Caco-2 (cell line): ENCODE measurements at regions not wholly inside any gene's neighbourhood (a gene's known extent, or its start where the extent isn't known, plus 50 kb on each side); places are given as distances from the start of the nearest gene placed in this dataset.

Experiments used
- BruUV-seq: library from RNA; stranded (reverse); fragments of 400-500 nt; replicated peaks from 2 replicates; lab custom pipeline; 2021; lab: Mats Ljungman, UMichigan
- CTCF ChIA-PET: fragments of 300-600 bp; sonication (Branson Sonifier 250); formaldehyde crosslinking; loops from one replicate; lab custom pipeline; 2022; ENCODE audit warnings: antibody characterized with exemption; lab: Charles Lee
- POLR2A ChIA-PET: fragments of 300-600 bp; sonication (Branson Sonifier 250); formaldehyde crosslinking; loops from one replicate; lab custom pipeline; 2022; ENCODE audit warnings: antibody characterized with exemption; lab: Charles Lee
- DNase-seq, 2 experiments: peaks; one replicate each; pipeline versions ENCODE4 v3.0.0 to v3.0.0-alpha.2; 2020 to 2022
- H3K27me3 ChIP-seq: replicated peaks from 2 replicates; pipeline ENCODE4 v1.6.0; 2011; ENCODE audit warnings: low read length; ENCODE audit not compliant: control insufficient read depth, insufficient read depth
- H3K36me3 ChIP-seq: 2 replicates; pipeline ENCODE4 v1.5.1; 2011; ENCODE audit warnings: low read length; ENCODE audit not compliant: control insufficient read depth, insufficient read depth
- H3K4me1 ChIP-seq: fragments of 250-450 bp; sonication (Bioruptor Pico); 2 replicates; pipeline ENCODE4 v1.5.1; 2020; ENCODE audit warnings: mild to moderate bottlenecking
- H3K4me3 ChIP-seq: 2 replicates; pipeline ENCODE4 v1.5.1; 2011; ENCODE audit warnings: low read depth, mild to moderate bottlenecking, control low read depth, low read length
- H3K9me3 ChIP-seq: fragments of 250-450 bp; sonication (Bioruptor Pico); 2 replicates; pipeline ENCODE4 v1.5.1; 2020; ENCODE audit warnings: mild to moderate bottlenecking, moderate library complexity
- H3K27ac Mint-ChIP-seq: one replicate; pipeline ENCODE4 v1.8.0; 2022; ENCODE audit warnings: mixed read lengths; ENCODE audit not compliant: unreplicated experiment
- H3K27me3 Mint-ChIP-seq: one replicate; pipeline ENCODE4 v1.8.0; 2022; ENCODE audit warnings: mixed read lengths; ENCODE audit not compliant: insufficient read depth, unreplicated experiment
- H3K36me3 Mint-ChIP-seq: one replicate; pipeline ENCODE4 v1.8.0; 2022; ENCODE audit warnings: mild to moderate bottlenecking, mixed read lengths; ENCODE audit not compliant: insufficient read depth, unreplicated experiment
- H3K4me1 Mint-ChIP-seq: one replicate; pipeline ENCODE4 v1.8.0; 2022; ENCODE audit warnings: low read depth, mixed read lengths; ENCODE audit not compliant: unreplicated experiment
- H3K4me3 Mint-ChIP-seq: one replicate; pipeline ENCODE4 v1.8.0; 2022; ENCODE audit warnings: mild to moderate bottlenecking, moderate library complexity, mixed read lengths; ENCODE audit not compliant: unreplicated experiment
- H3K9me3 Mint-ChIP-seq: one replicate; pipeline ENCODE4 v1.8.0; 2022; ENCODE audit warnings: mixed read lengths; ENCODE audit not compliant: unreplicated experiment
- CTCF ChIP-seq, 2 experiments: fragments of 200-600 bp in 1 of 2; IDR thresholded peaks; 1 replicate in 1 of 2; 2 replicates in 1 of 2; pipeline versions ENCODE4 v1.5.1 to v1.8.0; 2011 to 2022; ENCODE audit warnings: antibody characterized with exemption in 1 of 2, control low read depth in 1 of 2, inconsistent platforms in 1 of 2, low read depth in 1 of 2, low read length in 1 of 2, mild to moderate bottlenecking in 1 of 2, moderate library complexity in 1 of 2; ENCODE audit not compliant: insufficient read depth in 1 of 2, severe bottlenecking in 1 of 2, unreplicated experiment in 1 of 2
- intact Hi-C: fragments of 100-400 bp; cut with micrococcal nuclease; formaldehyde crosslinking; loops from one replicate; pipeline ENCODE4 v1.10.0; 2022; ENCODE audit not compliant: unreplicated experiment

DNA sequence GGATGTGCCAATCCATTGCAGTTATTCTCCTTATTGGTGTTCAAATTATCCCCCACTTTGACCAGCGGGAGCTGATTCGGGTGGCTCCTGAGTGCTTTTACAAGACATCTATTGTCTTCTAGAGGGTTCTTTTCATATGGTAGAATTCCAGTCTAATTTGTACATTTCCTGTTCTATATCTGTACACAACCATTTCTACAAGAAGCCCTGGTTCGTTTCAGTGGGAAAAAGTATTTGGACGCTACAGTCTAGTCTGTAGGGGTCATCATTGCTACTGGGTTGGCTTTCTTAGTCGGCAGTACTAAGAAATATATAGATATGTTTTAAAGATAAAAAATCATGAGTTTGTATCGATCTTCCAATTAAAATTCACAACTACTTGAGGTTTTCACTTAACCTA, 262.6 kb downstream of the MAP2K6 start:
- Histone ChIP-seq H3K4me1 (no peaks in the 10 kb centered on the region), H3K9me3 (no peaks in the 10 kb centered on the region), H3K36me3 (no peaks in the 10 kb centered on the region), H3K4me3 (no peak overlapping the region), H3K27me3 (no peaks in the 10 kb centered on the region)
- ChIA-PET CTCF (no interaction called here), POLR2A (no interaction called here)
- Mint-ChIP-seq H3K27me3 (no peaks in the 10 kb centered on the region), H3K4me3 (no peak overlapping the region), H3K36me3 (no peaks in the 10 kb centered on the region), H3K9me3 (no peaks in the 10 kb centered on the region), H3K4me1 (no peaks in the 10 kb centered on the region), H3K27ac (no peak overlapping the region)
- TF ChIP-seq CTCF (IDR thresholded peaks at IDR 0.05; ENCODE audit: insufficient read depth in 1 of 2, low read depth in 1 of 2, low read length in 1 of 2, severe bottlenecking in 1 of 2, unreplicated experiment in 1 of 2), result peak in 1 of 2 experiments; percentile 24
- intact Hi-C loops, result loop anchor here (1.0 kb wide), 1 partner anchor 467 kb away; no protein-coding TSS in a partner anchor
- no TSS peak for BruUV-seq
- DNase-seq, result no peak

- intact Hi-C loops, result no loop called here
- ChIA-PET POLR2A (no interaction called here), CTCF (no interaction called here)
- Histone ChIP-seq H3K4me1 (no peaks in the 10 kb centered on the region), H3K27me3 (no peaks in the 10 kb centered on the region), H3K9me3 (no peaks in the 10 kb centered on the region), H3K36me3 (no peaks in the 10 kb centered on the region), H3K4me3 (no peak overlapping the region)
- no peak for DNase-seq
- Mint-ChIP-seq H3K4me1 (no peaks in the 10 kb centered on the region), H3K36me3 (no peaks in the 10 kb centered on the region), H3K9me3 (no peaks in the 10 kb centered on the region), H3K27ac (no peak overlapping the region), H3K27me3 (no peaks in the 10 kb centered on the region), H3K4me3 (no peak overlapping the region)
- TF ChIP-seq CTCF (IDR thresholded peaks at IDR 0.05; ENCODE audit: insufficient read depth in 1 of 2, low read depth in 1 of 2, low read length in 1 of 2, severe bottlenecking in 1 of 2, unreplicated experiment in 1 of 2), result no peak
- no TSS peak for BruUV-seq
Observed at GRCh38 chr17:69678206-69678605, 263.7 kb downstream of the MAP2K6 start.

DNA sequence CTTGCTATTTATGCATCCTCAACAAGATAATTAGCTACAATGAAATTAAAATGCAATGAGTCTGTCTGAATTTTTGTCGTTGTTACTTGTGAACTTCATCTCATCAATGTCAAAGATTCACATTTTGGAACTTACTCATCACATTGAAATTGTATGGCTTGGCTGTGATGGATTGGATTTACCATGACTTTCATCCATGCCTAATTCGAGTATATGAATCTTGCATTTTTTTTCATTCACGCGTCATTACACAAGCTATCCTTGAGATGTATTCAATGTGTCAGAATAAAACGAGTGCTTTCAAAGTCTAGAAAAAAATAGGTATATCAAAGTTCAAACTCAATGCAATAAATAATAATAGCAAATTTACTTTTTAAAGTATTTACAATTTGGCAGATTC, 265.3 kb downstream of the MAP2K6 start:
- ChIA-PET POLR2A (no interaction called here), CTCF (no interaction called here)
- H3K9me3 Mint-ChIP-seq, result no peaks in the 10 kb centered on the region
- no peak for DNase-seq
- H3K4me1 Mint-ChIP-seq, result no peaks in the 10 kb centered on the region
- H3K4me3 ChIP-seq, result no peak overlapping the region
- BruUV-seq, result no TSS peak
- no peaks in the 10 kb centered on the region for H3K27me3 Mint-ChIP-seq
- H3K36me3 Mint-ChIP-seq, result no peaks in the 10 kb centered on the region
- no peaks in the 10 kb centered on the region for H3K4me1 ChIP-seq
- H3K4me3 Mint-ChIP-seq, result no peak overlapping the region
- no peaks in the 10 kb centered on the region for H3K9me3 ChIP-seq
- intact Hi-C loops, result no loop called here
- TF ChIP-seq CTCF (IDR thresholded peaks at IDR 0.05; ENCODE audit: insufficient read depth in 1 of 2, low read depth in 1 of 2, low read length in 1 of 2, severe bottlenecking in 1 of 2, unreplicated experiment in 1 of 2), result no peak
- no peak overlapping the region for H3K27ac Mint-ChIP-seq
- H3K27me3 ChIP-seq, result no peaks in the 10 kb centered on the region
- H3K36me3 ChIP-seq, result no peaks in the 10 kb centered on the region
